PC-9 (cell line): ENCODE measurements at regions not wholly inside any gene's neighbourhood (a gene's known extent, or its start where the extent isn't known, plus 50 kb on each side); places are given as distances from the start of the nearest gene placed in this dataset.

Experiments
- BruUV-seq: library from RNA; stranded (reverse); fragments of 400-500 nt; replicated peaks from 2 replicates; lab custom pipeline; 2021; lab: Mats Ljungman, UMichigan
- CTCF ChIA-PET: fragments of 300-600 bp; sonication (Branson Sonifier 250); formaldehyde crosslinking; loops from one replicate; lab custom pipeline; 2022; ENCODE audit warnings: antibody characterized with exemption; lab: Charles Lee
- POLR2A ChIA-PET: fragments of 300-600 bp; sonication (Branson Sonifier 250); formaldehyde crosslinking; loops from one replicate; lab custom pipeline; 2022; ENCODE audit warnings: antibody characterized with exemption; ENCODE audit not compliant: unreplicated experiment; lab: Charles Lee
- DNase-seq, 2 experiments: peaks; one replicate each; pipeline versions ENCODE4 v3.0.0 to v3.0.0-alpha.2; 2015 to 2022; ENCODE audit warnings: mixed read lengths in 1 of 2
- H2AFZ ChIP-seq: fragments of 200-600 bp; sonication (generic); 2 replicates; pipeline ENCODE4 v1.8.1; 2017; ENCODE audit warnings: antibody characterized with exemption
- H3F3A ChIP-seq: fragments of 200-600 bp; sonication (generic); 2 replicates; pipeline ENCODE4 v1.8.1; 2017; ENCODE audit warnings: antibody characterized with exemption, mild to moderate bottlenecking, low read depth; ENCODE audit not compliant: insufficient read depth
- H3K27ac ChIP-seq: fragments of 200-600 bp; sonication (generic); 2 replicates; pipeline ENCODE4 v1.6.1; 2016; ENCODE audit warnings: mixed run types
- H3K27me3 ChIP-seq: fragments of 200-600 bp; sonication (generic); 2 replicates; pipeline ENCODE4 v1.6.1; 2016; ENCODE audit warnings: low read depth, mixed run types; ENCODE audit not compliant: insufficient read depth
- H3K36me3 ChIP-seq: fragments of 200-600 bp; sonication (generic); 2 replicates; pipeline ENCODE4 v1.6.1; 2016; ENCODE audit warnings: low read depth, mixed run types
- H3K4me1 ChIP-seq: fragments of 200-600 bp; sonication (generic); replicated peaks from 2 replicates; pipeline ENCODE4 v1.6.1; 2016; ENCODE audit warnings: mixed run types; ENCODE audit not compliant: insufficient read depth
- H3K4me2 ChIP-seq: fragments of 200-600 bp; sonication (generic); 2 replicates; pipeline ENCODE4 v1.6.1; 2017; ENCODE audit warnings: mixed run types
- H3K4me3 ChIP-seq: fragments of 200-600 bp; sonication (generic); 2 replicates; pipeline ENCODE4 v1.6.1; 2016; ENCODE audit warnings: mixed run types
- H3K79me2 ChIP-seq: fragments of 200-600 bp; sonication (generic); 2 replicates; pipeline ENCODE4 v1.6.1; 2017; ENCODE audit warnings: low read depth, mixed run types
- H3K9me2 ChIP-seq: fragments of 200-600 bp; sonication (generic); 2 replicates; pipeline ENCODE4 v1.8.1; 2017; ENCODE audit warnings: mild to moderate bottlenecking; ENCODE audit not compliant: insufficient read depth
- H3K9me3 ChIP-seq: fragments of 200-600 bp; sonication (generic); 2 replicates; pipeline ENCODE4 v1.8.1; 2016; ENCODE audit warnings: low read depth; ENCODE audit not compliant: insufficient read depth
- H4K20me1 ChIP-seq: fragments of 200-600 bp; sonication (generic); 2 replicates; pipeline ENCODE4 v1.8.1; 2017; ENCODE audit not compliant: insufficient read depth
- CTCF ChIP-seq: fragments of 200-600 bp; sonication (generic); conservative IDR thresholded peaks from 2 replicates; pipeline ENCODE4 v1.6.1; 2017; ENCODE audit warnings: mixed run types, antibody characterized with exemption, mild to moderate bottlenecking, moderate library complexity
- EZH2 ChIP-seq: fragments of 200-600 bp; sonication (generic); IDR thresholded peaks from 2 replicates; pipeline ENCODE4 v1.8.0; 2017; ENCODE audit warnings: antibody characterized with exemption, low read depth
- intact Hi-C: fragments of 100-400 bp; cut with micrococcal nuclease; formaldehyde crosslinking; loops from one replicate; pipeline ENCODE4 v1.10.0; 2022; ENCODE audit not compliant: unreplicated experiment

- peaks cover 43% of the 10 kb centered on the region for H3K27me3 ChIP-seq
- no peaks in the 10 kb centered on the region for H3K36me3 ChIP-seq
- H3K9me2 ChIP-seq: 0 out of 2 replicates have a peak, but pooled peaks cover 4% of the 10 kb centered on the region
- ChIA-PET CTCF (no interaction called here), POLR2A (no interaction called here)
- no peak overlapping the region for H3K27ac ChIP-seq
- H4K20me1 ChIP-seq: no peaks in the 10 kb centered on the region
- no peak overlapping the region for H3K4me2 ChIP-seq
- DNase-seq: no peak
- intact Hi-C loops: no loop called here
- no TSS peak for BruUV-seq
- H2AFZ ChIP-seq: no peak overlapping the region
- no peaks in the 10 kb centered on the region; the same call in 1 of the 2 replicates for H3K9me3 ChIP-seq
- no peaks in the 10 kb centered on the region for H3F3A ChIP-seq
- H3K79me2 ChIP-seq: no peaks in the 10 kb centered on the region
- H3K4me1 ChIP-seq: no peaks in the 10 kb centered on the region
- no peak for TF ChIP-seq CTCF
- TF ChIP-seq EZH2: no peak
- H3K4me3 ChIP-seq: no peak overlapping the region
Observed at GRCh38 chr2:236444187-236444586, 125.4 kb upstream of the ACKR3 start.

- H3K4me3 ChIP-seq: no peak overlapping the region
- ChIA-PET POLR2A (no interaction called here), CTCF (no interaction called here)
- no peaks in the 10 kb centered on the region for H3F3A ChIP-seq
- no peaks in the 10 kb centered on the region for H3K36me3 ChIP-seq
- H3K4me1 ChIP-seq: no peaks in the 10 kb centered on the region
- no peaks in the 10 kb centered on the region for H3K79me2 ChIP-seq
- H3K9me3 ChIP-seq: no peaks in the 10 kb centered on the region
- H3K27me3 ChIP-seq: peaks cover 48% of the 10 kb centered on the region
- H3K4me2 ChIP-seq: no peak overlapping the region
- no peak for DNase-seq
- H4K20me1 ChIP-seq: no peaks in the 10 kb centered on the region
- no peak overlapping the region for H2AFZ ChIP-seq
- TF ChIP-seq CTCF: no peak
- TF ChIP-seq EZH2: no peak
- H3K9me2 ChIP-seq: no peaks in the 10 kb centered on the region
- BruUV-seq: no TSS peak
- no peak overlapping the region for H3K27ac ChIP-seq
- intact Hi-C loops: no loop called here
Observed at GRCh38 chr2:236445678-236446077, 123.9 kb upstream of the ACKR3 start.

GRCh38 chr2:236446521-236446920, 123.1 kb upstream of the ACKR3 start:
- Histone ChIP-seq H3K36me3 (no peaks in the 10 kb centered on the region), H4K20me1 (no peaks in the 10 kb centered on the region), H3K4me3 (no peak overlapping the region), H3F3A (no peaks in the 10 kb centered on the region), H3K4me1 (no peaks in the 10 kb centered on the region), H3K27ac (no peak overlapping the region), H3K9me3 (no peaks in the 10 kb centered on the region), H3K27me3 (peaks cover 50% of the 10 kb centered on the region), H3K4me2 (no peak overlapping the region), H3K79me2 (no peaks in the 10 kb centered on the region), H2AFZ (no peak overlapping the region), H3K9me2 (no peaks in the 10 kb centered on the region)
- no TSS peak for BruUV-seq
- CTCF ChIA-PET: no interaction called here
- intact Hi-C loops: no loop called here
- DNase-seq: no peak
- no peak for TF ChIP-seq CTCF
- no peak for TF ChIP-seq EZH2
- POLR2A ChIA-PET: no interaction called here
